ENCODE measurements at regions not wholly inside any gene's neighbourhood (a gene's known extent, or its start where the extent isn't known, plus 50 kb on each side); places are given as distances from the start of the nearest gene placed in this dataset.

GRCh38 chr2:138324068-138324771 is 177.3 kb upstream of the SPOPL start:
- TF ChIP-seq CTCF (IDR thresholded peaks at IDR 0.05) (no peak), POLR2AphosphoS5 (IDR thresholded peaks at IDR 0.05) (no peak), POLR2A (IDR thresholded peaks at IDR 0.05) (no peak)
